ENCODE measurements at regions not wholly inside any gene's neighbourhood (a gene's known extent, or its start where the extent isn't known, plus 50 kb on each side); places are given as distances from the start of the nearest gene placed in this dataset.

GRCh38 chr4:162343967-162344366 is 180.2 kb upstream of the FSTL5 start:
- DNase-seq, result no peak

DNA sequence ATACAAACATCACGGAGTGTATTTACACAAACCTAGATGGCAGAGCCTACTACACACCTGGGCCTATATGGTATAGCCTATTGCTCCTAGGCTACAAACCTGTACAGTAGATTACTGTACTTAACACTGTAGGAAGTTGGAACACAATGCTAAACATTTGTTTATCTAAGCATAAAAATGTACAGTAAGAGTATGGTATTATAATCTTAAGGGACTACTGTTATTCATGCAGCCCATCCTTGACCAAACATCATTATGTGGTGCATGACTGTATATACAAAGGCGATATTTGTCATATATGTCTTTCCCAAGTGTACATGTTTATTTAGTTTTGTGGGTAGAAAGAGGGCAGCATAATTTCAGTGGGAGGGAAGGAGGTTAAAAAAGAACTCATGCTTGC is 177.7 kb upstream of the FSTL5 start:
- no peak for DNase-seq

GRCh38 chr4:162323919-162324318 is 160.1 kb upstream of the FSTL5 start:
- no peak for DNase-seq

DNA sequence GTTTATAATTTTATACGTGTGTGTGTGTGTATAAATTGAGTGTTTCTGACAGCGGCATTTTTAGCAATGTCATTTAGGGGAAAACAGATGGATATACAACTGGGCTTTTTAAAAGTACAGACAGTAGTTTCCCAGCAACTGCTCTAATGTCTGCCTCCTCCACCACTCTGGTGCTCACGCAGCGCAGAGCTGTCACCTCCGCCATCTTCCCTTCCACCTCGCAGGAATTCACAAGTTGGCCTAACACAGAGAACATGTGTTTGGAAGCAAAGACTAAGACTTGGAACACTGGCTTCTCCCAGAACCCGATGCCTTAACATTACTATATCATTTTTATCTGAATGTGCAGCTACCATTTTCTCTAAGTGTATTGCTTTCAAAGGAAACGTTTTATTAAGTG is 158.3 kb upstream of the FSTL5 start:
- no peak for DNase-seq

- no peak for DNase-seq
These were observed 122.0 kb upstream of the FSTL5 start for GRCh38 chr4:162285753-162286152.

- no peak for DNase-seq
These were observed 118.9 kb upstream of the FSTL5 start for GRCh38 chr4:162282684-162283083.

- DNase-seq, result no peak
These were observed 110.6 kb upstream of the FSTL5 start for GRCh38 chr4:162274354-162274753.

- DNase-seq, result no peak
These were observed 108.4 kb upstream of the FSTL5 start for GRCh38 chr4:162272215-162272614.

DNA sequence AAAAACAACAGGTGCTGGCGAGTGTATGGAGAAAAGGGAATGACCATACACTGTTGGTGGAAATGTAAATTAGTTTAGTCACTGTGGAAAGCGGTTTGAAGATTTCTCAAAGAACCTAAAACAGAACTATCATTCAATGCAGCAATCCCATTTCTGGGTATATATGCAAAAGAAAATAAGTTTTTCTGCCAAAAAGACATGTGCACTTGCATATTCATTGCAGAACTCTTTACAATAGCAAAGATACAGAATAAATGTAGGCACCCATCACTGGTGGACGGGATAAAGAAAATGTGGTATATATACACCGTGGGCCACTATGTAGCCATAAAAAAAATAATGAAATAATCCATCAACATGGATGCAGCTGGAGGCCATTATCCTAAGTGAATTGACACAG is 105.1 kb upstream of the FSTL5 start:
- no peak for DNase-seq

- DNase-seq, result no peak
These were observed 102.0 kb upstream of the FSTL5 start for GRCh38 chr4:162265802-162266201.

DNA sequence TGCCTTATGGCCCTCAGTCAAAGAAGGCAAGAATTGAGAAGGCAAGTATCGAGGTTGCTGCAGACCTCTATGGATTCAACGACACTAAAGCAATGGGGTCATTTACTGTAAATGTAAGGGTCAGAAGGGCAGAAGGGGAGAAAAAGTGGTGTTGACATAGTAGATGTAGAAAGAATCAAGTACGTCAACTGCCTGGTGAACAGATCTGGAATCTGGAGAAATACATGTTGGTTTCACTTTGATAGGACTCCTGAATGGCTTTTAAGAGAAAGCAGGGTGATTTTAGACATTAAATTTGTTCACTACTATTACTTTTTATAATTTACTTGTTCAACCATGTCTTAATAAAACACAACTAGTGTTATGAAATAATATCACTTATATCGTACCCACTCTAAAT is 81.3 kb upstream of the FSTL5 start:
- DNase-seq, result no peak

DNA sequence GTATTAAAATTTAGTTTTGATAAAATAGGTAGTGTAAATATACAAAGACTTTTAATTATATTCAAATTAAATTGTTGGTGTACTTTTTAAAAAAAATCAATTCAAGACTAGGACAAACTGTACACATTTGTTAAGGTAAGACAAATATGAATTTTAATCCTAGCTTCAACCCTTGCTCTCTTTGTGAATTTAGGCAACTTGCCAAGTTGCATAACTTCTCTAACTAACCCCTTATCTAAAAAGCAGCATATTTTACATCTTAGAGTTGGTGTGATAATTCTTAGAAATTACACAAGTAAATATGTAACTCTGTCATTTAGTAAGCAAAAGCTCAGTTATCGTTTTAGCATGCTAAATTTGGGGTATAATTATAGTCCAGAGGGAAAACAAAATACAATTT is 78.1 kb upstream of the FSTL5 start:
- no peak for DNase-seq

- DNase-seq, result no peak
These were observed 76.4 kb upstream of the FSTL5 start for GRCh38 chr4:162239992-162240769.

DNA sequence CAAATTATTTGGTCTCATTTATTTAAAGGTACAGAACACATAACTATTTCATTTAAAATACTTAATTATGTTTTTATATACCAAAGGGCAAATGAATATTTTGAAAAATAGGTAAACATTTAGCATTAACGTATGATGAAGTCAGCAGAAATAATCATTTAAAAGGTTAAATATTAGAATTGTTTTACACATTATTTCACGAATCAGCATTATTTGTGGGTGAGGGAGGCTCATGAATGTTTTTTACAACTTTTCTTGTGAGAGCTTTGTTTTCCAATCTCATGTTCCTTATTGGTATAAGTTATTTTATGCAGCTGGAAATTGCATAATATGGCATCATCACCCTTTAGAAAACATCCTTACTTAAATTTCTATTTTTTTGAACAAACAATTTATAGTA is 73.9 kb upstream of the FSTL5 start:
- no peak for DNase-seq

DNA sequence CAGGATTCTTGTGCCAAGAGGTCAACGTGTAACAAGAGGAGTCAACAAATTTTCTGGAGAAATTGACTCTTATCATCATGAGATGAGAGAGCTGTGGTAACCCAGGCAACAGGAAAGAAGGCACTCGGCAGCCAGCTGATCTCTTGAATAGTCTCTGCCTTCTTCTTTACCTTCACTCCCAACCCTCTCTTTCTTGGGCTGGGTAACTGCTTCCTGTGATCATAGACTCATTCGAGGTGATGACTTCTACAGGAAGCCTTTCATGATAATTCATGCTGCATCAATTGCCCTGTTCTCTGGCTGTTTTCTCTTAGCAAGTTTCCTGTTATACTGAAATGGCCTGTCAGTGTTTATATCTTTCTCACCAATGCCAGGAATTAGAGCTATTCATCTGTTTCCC is 70.8 kb upstream of the FSTL5 start:
- no peak for DNase-seq

DNA sequence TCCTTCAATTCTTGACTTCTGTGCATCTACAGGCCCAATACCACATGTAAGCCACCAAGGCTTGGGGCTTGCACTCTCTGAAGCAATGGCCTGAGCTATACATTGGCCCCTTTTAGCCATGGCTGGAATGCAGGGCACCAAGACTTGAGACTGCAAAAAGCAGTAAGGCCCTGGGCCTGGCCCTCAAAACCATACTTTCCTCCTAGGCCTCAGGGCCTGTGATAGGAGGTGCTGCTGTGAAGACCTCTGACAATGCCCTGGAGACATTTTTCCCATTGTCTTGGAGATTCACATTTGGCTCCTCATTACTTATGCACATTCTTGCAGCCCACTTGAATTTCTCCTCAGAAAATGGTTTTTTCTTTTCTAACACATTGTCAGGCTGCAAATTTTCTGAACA is 68.5 kb upstream of the FSTL5 start:
- DNase-seq, result no peak

- DNase-seq, result no peak
These were observed 65.9 kb upstream of the FSTL5 start for GRCh38 chr4:162229670-162230069.

- DNase-seq, result no peak
These were observed 57.3 kb upstream of the FSTL5 start for GRCh38 chr4:162221148-162221547.

All from stimulated activated CD4-positive, alpha-beta T cell treated with anti-CD3 and anti-CD28 coated beads, Interleukin-2, amount 100 ng/mL, for 24 hours (primary cell).